ENCODE measurements at regions not wholly inside any gene's neighbourhood (a gene's known extent, or its start where the extent isn't known, plus 50 kb on each side); places are given as distances from the start of the nearest gene placed in this dataset.
"Not testable (repeated sequence)": the region's sequence is repeated elsewhere in the genome, so short reads cannot be mapped to it uniquely, and the experiment has no call there.

DNA sequence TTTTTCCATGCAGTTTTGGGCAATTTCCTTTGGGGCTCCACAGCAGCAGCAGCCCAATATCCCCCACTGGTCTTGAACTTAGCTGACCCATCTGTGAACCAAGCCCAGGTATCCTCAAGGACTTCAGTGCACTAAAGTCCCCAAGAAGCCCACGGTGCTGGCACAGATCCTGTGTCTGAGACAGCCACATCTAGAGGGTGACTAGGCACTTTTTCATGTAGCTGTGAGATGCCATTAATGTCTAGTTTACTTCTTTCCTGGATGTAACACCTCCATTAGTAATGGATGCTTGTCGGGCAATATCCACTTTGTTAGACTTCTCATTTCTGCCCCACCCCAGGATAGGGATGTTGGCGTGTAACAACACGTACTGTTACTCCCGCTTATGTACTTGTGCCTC is 117.9 kb downstream of the GPCPD1 start:
- Histone ChIP-seq H3K36me3 (ENCODE audit: insufficient read depth) (no peaks in the 10 kb centered on the region), H3K4me3 (ENCODE audit: low read depth, low read length) (no peak overlapping the region), H3K4me1 (ENCODE audit: insufficient read depth) (no peaks in the 10 kb centered on the region), H3K27ac (ENCODE audit: low read depth) (no peak overlapping the region)
- no peak for DNase-seq (ENCODE audit: extremely low spot score)
- 92% methylated on average over 5 of the region's 5 CpGs for WGBS

DNA sequence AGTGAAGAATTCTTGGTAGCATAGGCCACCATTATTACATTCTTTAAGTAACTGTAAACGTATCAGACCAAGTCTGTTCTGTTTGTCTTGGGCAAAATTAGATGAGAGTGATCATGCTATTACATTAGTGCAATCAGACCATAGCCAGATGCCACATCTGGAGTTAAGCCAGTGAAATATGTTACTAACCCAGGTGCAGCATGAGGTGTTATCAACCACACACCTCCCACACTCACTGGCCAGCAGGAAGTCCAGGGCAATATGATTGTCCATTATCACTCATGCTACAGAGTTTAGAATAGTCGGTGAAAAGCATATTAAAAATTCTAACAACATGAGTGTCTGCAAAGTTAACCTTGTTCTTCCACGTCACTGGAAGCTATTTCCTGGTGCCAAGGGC is 119.4 kb downstream of the GPCPD1 start:
- Histone ChIP-seq H3K36me3 (ENCODE audit: insufficient read depth) (no peaks in the 10 kb centered on the region), H3K4me3 (ENCODE audit: low read depth, low read length) (no peak overlapping the region)
- WGBS, result 80% methylated on average over 3 of the region's 3 CpGs

DNA sequence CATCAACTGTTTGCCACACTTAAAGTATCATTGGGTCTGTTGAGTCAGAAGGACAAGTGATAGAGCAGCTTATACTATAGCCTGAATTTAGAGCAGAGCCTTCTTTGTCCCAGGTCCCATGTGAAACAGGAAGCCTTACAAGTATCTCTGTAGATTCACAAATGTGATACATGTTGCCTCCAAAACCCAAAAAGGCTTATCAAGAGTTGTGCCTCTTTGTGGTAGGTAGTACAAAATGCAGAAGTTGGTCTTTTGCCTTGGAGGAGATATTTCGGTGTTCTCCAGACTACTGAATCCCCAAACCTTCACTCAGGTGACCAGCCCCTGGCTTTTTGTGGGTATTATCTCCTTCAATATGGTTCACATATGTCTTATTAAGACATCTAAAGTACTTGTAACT is 121.2 kb downstream of the GPCPD1 start:
- 71% methylated on average over 1 of the region's 1 CpG for WGBS
- H3K27ac ChIP-seq (ENCODE audit: low read depth), result no peak overlapping the region
- DNase-seq (ENCODE audit: extremely low spot score), result no peak
- no peak overlapping the region for H3K4me3 ChIP-seq (ENCODE audit: low read depth, low read length)
- H3K4me1 ChIP-seq (ENCODE audit: insufficient read depth), result no peaks in the 10 kb centered on the region
- H3K36me3 ChIP-seq (ENCODE audit: insufficient read depth), result no peaks in the 10 kb centered on the region

More for the DNA sequence above, 119.4 kb downstream of the GPCPD1 start:
- Histone ChIP-seq H3K4me1 (ENCODE audit: insufficient read depth) (no peaks in the 10 kb centered on the region), H3K27ac (ENCODE audit: low read depth) (no peak overlapping the region)
- no peak for DNase-seq (ENCODE audit: extremely low spot score)

DNA sequence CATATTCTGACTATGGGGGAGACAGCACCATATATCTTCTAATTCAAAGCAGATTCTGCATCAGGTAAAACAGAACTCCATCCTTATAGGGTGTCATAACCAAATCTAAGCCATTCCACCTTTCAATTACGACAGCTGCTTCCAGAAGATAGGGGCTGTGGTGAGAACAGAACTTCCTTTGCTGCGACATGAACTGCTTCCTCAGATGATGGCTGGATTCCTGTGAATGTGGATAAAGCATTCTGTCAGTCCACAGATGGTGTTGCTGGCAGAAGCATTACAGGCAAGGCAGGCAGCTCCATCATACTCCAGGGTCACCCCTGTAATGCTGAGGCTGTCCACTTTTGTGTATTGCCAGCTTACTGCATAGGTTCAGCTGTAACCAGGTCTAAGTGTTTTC is 122.0 kb downstream of the GPCPD1 start:
- Histone ChIP-seq H3K27ac (ENCODE audit: low read depth) (no peak overlapping the region), H3K4me3 (ENCODE audit: low read depth, low read length) (no peak overlapping the region), H3K4me1 (ENCODE audit: insufficient read depth) (no peaks in the 10 kb centered on the region), H3K36me3 (ENCODE audit: insufficient read depth) (no peaks in the 10 kb centered on the region)
- WGBS, result 52% methylated on average over 2 of the region's 2 CpGs
- no peak for DNase-seq (ENCODE audit: extremely low spot score)

DNA sequence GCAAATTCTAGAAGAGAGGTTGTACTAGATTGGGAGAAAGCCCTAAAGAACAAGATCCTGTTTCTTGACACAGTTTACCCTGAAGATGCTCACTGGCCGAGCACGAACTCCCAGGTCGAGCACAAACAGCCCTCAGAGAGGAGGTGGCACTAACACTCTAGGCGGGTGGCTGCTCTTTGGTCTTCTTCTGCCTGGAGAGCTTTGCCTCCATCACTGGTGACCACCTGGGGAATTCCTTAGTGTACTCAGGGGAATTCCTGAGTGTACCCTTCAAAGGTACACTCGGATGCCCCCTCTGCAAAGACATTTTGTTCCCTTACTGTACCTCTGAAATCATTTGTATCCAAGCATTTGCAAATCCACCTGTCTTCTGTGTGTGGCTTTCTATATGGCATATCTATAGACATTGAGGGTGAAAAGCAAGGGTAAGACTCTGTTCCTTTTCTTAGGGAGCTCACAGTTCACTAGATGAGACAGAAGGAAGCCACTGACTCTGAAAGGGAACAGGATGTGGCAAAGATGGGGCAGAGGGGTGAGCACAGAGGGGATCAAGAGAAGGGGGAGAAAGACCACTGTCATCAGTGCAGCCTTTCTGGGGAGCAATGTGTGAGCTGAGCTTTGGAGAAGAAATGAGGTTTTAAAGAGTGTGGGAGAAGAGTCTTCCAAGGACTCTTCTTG is 124.3 kb downstream of the GPCPD1 start:
- no peak for DNase-seq (ENCODE audit: extremely low spot score)
- Histone ChIP-seq H3K4me3 (ENCODE audit: low read depth, low read length) (no peak overlapping the region), H3K4me1 (ENCODE audit: insufficient read depth) (no peaks in the 10 kb centered on the region), H3K36me3 (ENCODE audit: insufficient read depth) (no peaks in the 10 kb centered on the region), H3K27ac (ENCODE audit: low read depth) (no peak overlapping the region)
- WGBS, result 80% methylated on average over 5 of the region's 5 CpGs

DNA sequence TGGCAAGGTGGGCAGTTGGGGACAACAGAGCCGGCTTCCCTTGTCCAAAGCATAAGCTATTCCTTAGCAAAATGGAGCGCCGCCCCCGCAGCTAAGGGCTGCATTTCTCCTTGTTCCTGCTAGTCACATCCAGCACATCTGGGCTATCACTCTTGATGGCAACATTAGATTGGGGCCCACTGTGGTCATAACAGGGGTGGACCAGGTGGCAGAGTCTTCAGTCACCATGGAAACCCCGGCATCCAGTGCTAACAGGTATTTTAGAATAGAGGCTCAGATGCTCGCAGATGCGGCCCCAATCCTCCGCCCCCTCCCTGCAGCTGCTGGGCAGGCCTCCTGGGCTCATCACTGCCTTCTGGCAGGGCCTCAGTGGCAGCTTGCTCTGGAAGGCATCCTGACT is 125.9 kb downstream of the GPCPD1 start:
- no peak for DNase-seq (ENCODE audit: extremely low spot score)
- WGBS, result 77% methylated on average over 8 of the region's 8 CpGs
- H3K4me3 ChIP-seq (ENCODE audit: low read depth, low read length), result no peak overlapping the region
- no peaks in the 10 kb centered on the region for H3K4me1 ChIP-seq (ENCODE audit: insufficient read depth)
- H3K27ac ChIP-seq (ENCODE audit: low read depth), result no peak overlapping the region
- H3K36me3 ChIP-seq (ENCODE audit: insufficient read depth), result no peaks in the 10 kb centered on the region

DNA sequence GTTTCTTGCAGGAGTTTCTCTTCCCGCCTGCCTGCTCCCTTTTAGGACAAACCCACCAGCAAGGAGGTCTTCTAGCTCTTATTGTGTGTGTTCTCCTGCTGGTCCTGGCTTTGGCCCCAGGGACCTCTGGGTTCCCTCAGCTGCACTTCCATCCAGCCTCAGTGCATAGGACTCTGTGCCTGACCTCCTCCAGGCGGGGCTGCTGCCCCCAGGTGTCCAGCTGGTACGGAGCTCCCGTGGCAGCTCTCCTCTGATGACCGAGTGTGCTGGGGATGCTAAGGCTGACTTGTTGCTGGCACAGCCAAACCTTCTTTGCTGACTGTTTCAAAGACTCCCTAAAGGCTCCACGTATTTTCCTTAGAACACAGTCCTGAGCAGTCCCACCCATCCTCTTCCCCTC is 126.5 kb downstream of the GPCPD1 start:
- Histone ChIP-seq H3K27ac (ENCODE audit: low read depth) (no peak overlapping the region), H3K4me1 (ENCODE audit: insufficient read depth) (no peaks in the 10 kb centered on the region), H3K36me3 (ENCODE audit: insufficient read depth) (no peaks in the 10 kb centered on the region), H3K4me3 (ENCODE audit: low read depth, low read length) (no peak overlapping the region)
- no peak for DNase-seq (ENCODE audit: extremely low spot score)
- 55% methylated on average over 6 of the region's 6 CpGs for WGBS

DNA sequence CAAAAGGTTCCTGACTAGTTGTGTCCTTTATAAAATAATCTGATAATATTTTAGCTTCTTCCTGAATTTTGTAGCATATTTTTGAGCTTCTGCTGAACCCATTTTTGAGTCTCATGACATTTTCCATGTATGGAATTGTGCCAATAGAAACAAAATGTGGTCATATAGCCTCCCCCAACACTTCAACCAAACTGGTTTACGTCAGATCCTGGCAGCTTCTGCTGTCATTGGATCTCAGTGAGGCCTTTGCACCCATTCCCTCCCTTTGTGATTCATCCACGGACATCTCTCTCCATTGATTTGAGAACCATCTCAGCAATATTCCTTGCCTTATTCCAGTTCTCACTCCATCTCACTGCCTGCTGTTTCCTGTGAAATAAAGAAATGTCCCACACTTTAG is 128.0 kb downstream of the GPCPD1 start:
- 34% methylated on average over 2 of the region's 2 CpGs for WGBS
- Histone ChIP-seq H3K4me3 (ENCODE audit: low read depth, low read length) (no peak overlapping the region), H3K27ac (ENCODE audit: low read depth) (no peak overlapping the region), H3K4me1 (ENCODE audit: insufficient read depth) (no peaks in the 10 kb centered on the region), H3K36me3 (ENCODE audit: insufficient read depth) (no peaks in the 10 kb centered on the region)
- no peak for DNase-seq (ENCODE audit: extremely low spot score)

DNA sequence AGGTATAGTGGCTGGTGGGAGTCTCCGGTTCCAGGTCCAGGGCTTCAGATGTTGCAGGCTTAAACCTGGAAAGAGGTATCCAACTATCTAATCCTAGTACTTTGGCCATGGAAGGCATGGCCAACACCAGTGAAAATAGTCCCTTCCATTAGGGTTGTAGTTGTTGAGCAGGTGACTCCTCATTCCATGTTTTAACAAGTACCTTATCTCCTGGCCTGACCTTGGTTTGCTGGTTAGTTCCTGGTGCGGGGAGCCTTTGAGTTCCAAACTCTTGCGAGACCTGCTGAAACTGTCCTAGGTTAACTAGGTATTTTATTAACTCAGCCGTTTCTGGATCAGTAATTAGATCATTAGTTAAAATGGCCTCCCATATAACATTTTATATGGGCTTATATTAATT is 128.9 kb downstream of the GPCPD1 start:
- Histone ChIP-seq H3K36me3 (ENCODE audit: insufficient read depth) (no peaks in the 10 kb centered on the region), H3K4me3 (ENCODE audit: low read depth, low read length) (no peak overlapping the region), H3K4me1 (ENCODE audit: insufficient read depth) (no peaks in the 10 kb centered on the region), H3K27ac (ENCODE audit: low read depth) (no peak overlapping the region)
- no peak for DNase-seq (ENCODE audit: extremely low spot score)
- 85% methylated on average over 4 of the region's 4 CpGs for WGBS

DNA sequence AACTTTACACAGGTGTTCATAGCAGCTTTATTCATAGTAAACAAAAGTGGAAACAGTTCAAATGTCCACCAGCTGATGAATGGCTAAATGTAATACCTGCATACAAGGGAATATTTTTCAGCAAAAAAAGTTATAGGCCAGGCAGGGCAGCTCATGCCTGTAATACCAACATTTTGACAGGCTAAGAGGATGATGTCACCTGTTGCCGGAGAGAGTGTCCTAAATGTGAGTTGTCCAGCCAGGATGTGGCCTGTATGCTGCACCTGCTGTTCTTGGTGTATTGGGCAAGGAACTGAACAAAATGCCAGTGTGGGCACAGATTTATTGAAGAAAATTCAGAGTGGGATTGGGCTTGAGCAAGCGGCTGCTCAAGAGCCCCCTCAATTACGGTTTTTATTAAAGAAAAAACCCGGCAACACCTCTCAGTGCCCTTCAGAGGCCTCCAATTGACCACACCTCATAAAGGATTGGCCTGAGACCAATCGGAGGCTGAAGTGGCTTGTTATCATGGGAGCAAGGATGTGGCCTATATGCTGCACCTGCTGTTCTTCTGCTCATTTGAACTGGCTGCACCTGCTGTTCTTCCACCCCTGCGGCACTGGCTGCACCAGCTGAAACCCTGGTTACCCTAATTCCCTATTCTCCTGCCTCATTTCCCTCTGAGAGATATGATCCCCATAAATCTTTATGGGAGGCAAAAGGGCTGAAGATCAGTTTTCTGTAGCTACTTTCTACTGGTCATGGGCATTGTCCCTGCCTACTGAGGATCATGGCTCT is 129.8 kb downstream of the GPCPD1 start:
- Histone ChIP-seq H3K4me3 (ENCODE audit: low read depth, low read length) (no peak overlapping the region), H3K4me1 (ENCODE audit: insufficient read depth) (no peaks in the 10 kb centered on the region), H3K36me3 (ENCODE audit: insufficient read depth) (no peaks in the 10 kb centered on the region), H3K27ac (ENCODE audit: low read depth) (no peak overlapping the region)
- WGBS, result 83% methylated on average over 6 of the region's 6 CpGs
- no peak for DNase-seq (ENCODE audit: extremely low spot score)

DNA sequence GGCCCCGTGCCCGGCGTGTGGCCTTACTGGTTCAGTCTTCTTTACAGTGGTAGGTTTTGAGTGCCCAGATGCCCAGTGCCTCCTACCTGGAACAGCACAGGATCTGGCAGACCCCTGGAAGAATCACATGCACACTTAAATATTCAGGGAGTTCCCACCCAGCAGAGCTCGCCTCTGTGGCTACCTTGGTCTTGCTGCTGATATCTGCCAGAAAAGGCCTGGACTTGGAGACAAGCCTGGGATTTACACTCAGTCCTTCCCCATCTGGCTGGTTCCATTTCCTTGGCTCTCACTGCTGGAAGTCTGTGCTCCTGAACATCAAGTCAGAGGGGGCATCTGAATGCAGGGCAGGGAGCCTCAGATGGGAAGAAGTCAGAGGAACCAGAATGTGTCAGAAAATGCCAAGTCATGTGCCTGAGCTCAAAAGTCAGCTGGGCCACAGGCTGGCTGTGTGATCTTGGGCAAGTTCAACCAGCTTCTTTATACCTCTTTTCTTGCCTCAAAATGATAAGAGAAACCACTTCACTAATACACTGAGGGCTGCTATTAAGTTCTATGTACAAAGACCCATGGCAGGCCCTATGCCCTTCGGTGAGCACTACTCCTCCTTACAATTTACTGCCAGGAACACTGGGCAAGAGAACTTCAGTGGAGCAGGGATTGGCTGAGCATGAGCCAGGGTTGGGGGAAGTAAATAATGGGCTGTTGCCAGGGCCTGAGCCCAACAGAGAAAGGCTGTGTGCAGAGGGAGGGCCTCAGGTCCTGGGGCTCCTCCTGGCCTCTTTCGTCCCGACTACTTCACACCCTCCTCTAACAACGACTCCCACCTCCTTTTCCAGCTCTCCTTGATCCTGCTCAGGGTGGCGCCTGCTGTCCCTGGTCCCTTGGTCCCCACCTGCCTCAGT is 135.9 kb downstream of the GPCPD1 start:
- H3K27ac ChIP-seq (ENCODE audit: low read depth), result no peak overlapping the region
- no peak for DNase-seq (ENCODE audit: extremely low spot score)
- no peak overlapping the region for H3K4me3 ChIP-seq (ENCODE audit: low read depth, low read length)
- no peaks in the 10 kb centered on the region for H3K4me1 ChIP-seq (ENCODE audit: insufficient read depth)
- no peaks in the 10 kb centered on the region for H3K36me3 ChIP-seq (ENCODE audit: insufficient read depth)
- WGBS, result 75% methylated on average over 9 of the region's 9 CpGs

DNA sequence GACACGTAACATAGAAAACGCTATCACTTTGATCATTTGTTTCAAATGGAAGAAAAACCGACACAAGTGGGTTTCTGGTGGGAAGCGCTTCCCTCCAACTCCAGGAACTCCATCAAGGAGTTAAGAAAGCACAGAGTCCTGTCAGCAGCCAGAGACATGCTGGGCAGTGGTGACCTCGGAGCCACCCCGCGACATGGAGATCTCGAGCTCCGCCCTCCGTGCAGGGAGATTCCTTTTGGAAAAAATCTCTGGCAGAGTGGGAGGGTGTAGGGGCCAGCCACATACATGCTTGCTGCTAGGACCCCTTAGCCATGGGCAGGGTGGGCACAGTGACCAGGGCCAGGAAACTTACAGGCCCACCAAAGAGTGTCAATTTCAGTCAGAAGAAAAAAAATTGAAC is 138.9 kb downstream of the GPCPD1 start:
- H3K27ac ChIP-seq (ENCODE audit: low read depth); H3K4me3 ChIP-seq (ENCODE audit: low read depth, low read length): not testable (repeated sequence)
- WGBS, result 58% methylated on average over 4 of the region's 10 CpGs

DNA sequence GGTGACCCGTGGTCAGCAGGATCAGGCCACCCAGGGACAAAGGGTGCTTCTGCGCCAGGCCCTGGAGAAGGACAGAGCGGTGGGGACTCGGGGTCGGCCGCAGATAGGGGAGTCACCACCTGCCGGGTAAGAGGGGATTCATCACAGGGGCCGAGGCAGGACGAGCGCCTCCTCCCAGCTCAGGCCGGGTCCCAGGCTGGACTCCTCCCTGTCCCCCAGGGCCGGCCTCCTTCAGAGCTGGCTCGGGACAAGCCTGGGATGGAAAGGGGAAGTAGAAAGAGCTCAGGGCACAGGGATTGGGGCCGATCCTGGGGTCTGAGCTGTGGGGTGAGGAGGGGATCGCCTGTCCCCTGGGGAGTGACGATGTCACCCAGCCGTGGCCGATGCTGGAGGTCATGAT is 139.4 kb downstream of the GPCPD1 start:
- Histone ChIP-seq H3K4me3 (ENCODE audit: low read depth, low read length) (no peak overlapping the region), H3K36me3 (ENCODE audit: insufficient read depth) (no peaks in the 10 kb centered on the region), H3K27ac (ENCODE audit: low read depth) (no peak overlapping the region), H3K4me1 (ENCODE audit: insufficient read depth) (no peaks in the 10 kb centered on the region)
- 85% methylated on average over 18 of the region's 18 CpGs for WGBS
- no peak for DNase-seq (ENCODE audit: extremely low spot score)

More for the DNA sequence above, 138.9 kb downstream of the GPCPD1 start:
- H3K4me1 ChIP-seq (ENCODE audit: insufficient read depth); DNase-seq (ENCODE audit: extremely low spot score); H3K36me3 ChIP-seq (ENCODE audit: insufficient read depth): not testable (repeated sequence)

DNA sequence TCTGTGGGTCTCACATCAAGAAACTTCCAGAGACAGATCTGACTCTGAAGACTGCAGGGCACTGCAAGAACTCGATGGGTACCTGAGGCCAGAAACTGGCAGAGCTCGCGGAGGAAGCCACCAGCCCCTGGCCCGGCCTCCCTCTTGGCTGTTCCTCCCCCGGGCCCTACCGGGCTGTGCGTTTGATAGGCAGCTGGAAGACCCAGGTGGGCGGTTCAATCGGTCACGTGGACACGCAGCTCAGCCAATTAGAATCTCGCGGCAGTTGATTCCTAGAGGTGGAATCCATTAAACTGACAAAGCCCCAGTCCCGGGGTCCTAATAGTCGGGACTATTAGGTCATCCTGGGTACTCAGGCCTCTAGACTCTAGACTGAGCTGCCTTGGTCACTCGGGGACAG is 139.9 kb downstream of the GPCPD1 start:
- no peak for DNase-seq (ENCODE audit: extremely low spot score)
- Histone ChIP-seq H3K4me1 (ENCODE audit: insufficient read depth) (no peaks in the 10 kb centered on the region), H3K36me3 (ENCODE audit: insufficient read depth) (no peaks in the 10 kb centered on the region), H3K4me3 (ENCODE audit: low read depth, low read length) (no peak overlapping the region), H3K27ac (ENCODE audit: low read depth) (no peak overlapping the region)
- WGBS, result 90% methylated on average over 16 of the region's 16 CpGs

All from urinary bladder (tissue), 3 donors.